ENCODE measurements at regions not wholly inside any gene's neighbourhood (a gene's known extent, or its start where the extent isn't known, plus 50 kb on each side); places are given as distances from the start of the nearest gene placed in this dataset.

DNA sequence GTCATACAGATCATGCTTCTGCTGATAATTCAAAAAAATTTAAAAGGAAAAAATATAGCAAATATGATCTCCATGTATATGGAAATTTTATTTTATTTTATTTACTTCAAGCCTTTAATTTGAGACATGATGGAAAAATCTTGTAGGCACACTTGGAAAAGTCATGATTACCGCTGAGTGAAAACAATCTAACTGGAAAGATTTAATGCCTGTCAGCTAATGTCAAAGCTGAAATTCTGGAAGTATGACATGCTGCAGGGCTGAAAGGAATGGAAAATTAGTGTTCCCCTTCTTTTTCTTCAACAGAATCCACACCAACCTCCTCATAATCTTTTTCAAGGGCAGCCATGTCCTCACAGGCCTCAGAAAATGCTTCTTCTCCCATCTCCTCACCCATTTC lies 58.2 kb downstream of the RPRM start:
- DNase-seq: no peak

DNA sequence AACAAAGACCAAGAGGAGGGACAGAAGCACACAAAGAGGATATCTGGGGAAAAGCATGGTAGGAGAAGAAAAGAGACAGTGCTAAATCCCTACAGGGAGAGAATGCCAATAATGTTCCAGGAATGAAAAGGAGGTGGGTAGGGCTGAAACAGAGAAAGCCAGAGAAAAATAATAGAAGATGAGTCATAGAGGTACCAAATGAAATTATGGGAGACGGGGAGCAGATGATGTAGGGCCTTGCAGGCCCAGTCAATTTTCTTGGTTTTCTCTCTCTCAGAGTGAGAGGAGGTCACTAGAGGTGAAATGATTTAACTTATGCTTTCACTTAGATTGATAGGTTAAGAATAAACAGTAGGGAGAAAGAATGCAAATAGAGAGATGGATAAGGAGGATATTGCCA lies 61.5 kb downstream of the RPRM start:
- no peak for DNase-seq

DNA sequence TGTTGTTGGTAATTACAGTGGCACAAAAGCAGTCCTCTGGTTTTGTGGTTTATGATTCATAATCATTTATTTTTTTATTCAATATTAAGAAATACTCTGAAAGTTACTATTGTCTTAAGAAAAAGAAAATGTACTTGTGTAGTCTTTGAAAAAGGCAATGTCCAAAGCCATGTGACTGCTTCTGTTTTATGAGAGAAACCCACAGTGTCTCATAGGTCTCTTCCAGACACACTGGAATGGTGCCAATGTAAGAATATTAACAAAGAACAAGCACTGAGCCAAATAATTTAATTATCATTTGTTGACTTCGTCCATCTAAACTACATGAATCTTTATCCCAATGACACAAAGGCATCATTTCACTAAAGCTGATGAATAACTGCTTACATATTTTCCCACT lies 62.5 kb downstream of the RPRM start:
- peak in 1 of 2 experiments; percentile 23 for DNase-seq

DNA sequence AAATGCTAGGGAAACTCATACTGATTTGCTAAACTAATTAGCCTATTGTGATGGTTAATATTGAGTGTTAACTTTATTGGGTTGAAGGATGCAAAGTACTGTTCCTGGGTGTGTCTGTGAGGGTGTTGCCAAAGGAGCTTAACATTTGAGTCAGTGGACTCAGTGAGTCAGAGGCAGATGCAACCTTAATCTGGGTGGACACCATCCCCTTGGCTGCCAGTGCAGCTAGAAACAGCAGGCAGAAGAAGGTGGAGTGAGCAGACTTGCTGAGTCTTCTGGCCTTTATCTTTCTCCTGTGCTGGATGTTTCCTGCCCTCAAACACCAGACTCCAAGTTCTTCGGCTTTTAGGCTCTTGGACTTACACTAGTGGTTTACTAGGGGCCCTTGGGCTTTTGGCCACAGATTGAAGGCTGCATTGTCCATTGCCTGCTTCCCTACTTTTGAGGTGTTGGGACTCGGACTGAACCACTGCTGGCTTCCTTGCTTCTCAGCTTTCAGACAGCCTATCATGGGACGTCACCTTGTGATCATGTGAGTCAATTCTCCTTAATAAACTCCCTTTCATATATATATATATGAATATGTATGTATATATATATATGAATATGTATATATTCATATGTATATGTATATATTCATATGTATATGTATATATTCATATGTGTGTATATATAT lies 69.7 kb downstream of the RPRM start:
- DNase-seq: no peak

DNA sequence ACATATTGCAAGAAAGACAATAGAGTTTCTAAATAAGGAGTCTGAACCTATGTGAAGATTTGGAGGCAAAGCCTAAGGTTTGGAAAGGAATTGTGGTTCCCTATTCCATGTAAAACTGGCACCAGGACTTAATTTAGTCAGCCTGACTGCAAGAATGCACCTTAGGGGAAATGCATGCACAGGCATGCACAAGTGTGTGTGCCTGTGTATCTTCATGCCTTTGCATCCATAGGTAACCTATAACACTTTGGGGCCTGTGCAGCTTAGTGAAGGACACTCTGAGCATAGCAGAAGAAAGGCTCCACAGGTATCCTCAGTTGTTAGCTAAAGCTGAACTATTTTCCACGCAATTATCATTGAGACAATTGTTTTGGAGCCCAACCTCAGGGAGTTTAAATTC lies 73.4 kb downstream of the RPRM start:
- DNase-seq: no peak

DNA sequence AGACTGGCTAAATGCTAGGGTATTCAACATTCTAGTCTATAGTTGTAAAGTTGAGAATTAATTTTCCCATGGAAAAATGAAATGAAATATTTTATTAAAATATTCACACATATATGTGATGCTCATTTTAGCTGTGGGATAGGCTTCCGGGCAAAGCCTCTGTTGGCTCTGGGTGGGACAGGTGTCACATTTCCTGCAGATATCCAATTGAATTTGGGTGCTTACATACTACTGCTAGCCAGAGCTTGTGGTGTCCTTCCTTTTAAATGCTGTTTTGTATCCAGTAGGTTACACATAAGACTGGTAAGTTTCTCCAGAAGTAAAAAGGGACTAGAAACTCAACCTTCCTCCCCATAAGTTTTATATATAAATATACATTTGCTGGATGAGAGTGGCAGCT lies 73.8 kb downstream of the RPRM start:
- DNase-seq: peak in 1 of 2 experiments; percentile 31

DNA sequence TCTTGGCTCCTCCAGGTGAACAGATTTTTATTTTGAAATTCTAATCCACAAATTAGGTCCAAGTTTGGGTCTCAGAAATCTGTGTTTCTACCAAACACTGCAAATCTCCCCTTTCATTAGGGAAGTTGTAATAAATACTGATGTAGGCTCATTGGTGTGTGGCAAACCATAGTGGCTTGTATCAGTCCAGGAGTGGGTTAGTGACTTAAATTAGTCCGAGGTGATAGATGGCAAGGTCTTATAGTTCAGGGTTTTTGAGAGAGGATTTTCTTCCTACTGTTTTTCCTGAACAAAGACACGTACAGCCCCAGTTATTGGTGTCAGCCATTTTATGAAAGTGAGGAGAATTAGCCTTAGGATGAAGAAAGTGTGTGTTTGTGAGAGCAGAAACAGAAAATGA lies 74.6 kb downstream of the RPRM start:
- DNase-seq: peak in 1 of 2 experiments; percentile 20

DNA sequence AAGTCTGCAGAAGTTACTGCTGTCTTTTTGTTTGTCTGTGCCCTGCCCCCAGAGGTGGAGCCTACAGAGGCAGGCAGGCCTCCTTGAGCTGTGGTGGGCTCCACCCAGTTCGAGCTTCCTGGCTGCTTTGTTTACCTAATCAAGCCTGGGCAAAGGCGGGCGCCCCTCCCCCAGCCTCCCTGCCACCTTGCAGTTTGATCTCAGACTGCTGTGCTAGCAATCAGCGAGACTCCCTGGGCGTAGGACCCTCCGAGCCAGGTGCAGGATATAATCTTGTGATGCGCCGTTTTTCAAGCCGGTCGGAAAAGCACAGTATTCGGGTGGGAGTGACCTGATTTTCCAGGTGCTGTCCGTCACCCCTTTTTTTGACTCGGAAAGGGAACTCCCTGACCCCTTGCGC lies 75.2 kb downstream of the RPRM start:
- peak; percentile 42 to 60 for DNase-seq

DNA sequence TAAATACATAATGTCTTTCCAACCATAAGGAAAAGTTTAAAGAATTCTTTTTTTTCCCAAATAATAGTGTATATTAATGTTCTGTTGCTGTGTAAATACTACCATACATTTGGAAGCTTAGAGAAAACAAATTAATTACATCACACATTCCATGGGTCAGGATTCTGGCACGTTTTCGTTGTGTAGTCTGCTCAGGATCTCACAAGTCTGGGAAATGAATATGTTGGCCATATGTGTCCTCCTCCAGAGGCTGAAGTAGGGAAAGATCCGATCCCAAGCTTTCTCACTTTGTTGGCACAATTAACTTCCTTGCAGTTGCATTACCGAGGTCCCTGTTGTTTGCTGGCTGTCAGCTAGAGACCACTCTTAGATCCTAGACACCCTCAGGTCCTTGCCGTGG lies 83.9 kb downstream of the RPRM start:
- no peak for DNase-seq

DNA sequence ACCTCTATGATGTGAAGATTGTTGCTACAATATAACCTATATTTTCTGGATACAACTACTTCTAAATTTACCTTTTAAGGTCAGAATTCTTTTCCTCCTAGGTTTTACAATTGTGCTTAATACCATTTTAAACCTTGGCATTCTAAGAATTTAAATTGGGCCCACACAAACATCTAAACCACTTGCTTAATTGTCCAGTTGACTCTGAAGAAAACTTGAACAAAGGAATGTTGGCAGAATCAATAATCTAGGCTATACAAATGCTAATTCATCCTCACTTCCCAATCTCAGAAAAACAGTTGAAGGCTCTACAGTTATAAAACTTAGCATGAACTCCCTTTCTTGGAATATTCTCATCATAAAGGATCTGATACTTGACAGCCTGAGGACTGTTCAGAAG lies 84.3 kb downstream of the RPRM start:
- no peak for DNase-seq

DNA sequence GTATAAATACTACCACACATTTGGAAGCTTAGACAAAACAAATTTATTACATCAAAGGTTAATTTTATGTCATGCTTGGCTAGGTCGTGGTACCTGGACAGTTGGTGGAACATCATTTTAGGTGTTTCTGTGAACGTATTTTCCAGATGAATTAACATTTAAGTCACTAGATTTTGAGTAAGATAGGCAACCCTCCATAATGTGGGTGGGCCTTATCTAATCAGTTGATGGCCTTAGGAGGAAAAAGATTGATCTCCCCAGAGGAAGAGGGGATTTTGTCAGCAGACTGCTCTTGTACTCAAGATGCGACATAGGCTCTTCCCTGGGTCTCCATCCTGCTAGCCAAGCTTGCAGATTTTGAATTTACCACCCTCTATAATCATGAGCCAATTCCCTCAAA lies 85.0 kb downstream of the RPRM start:
- DNase-seq: no peak

DNA sequence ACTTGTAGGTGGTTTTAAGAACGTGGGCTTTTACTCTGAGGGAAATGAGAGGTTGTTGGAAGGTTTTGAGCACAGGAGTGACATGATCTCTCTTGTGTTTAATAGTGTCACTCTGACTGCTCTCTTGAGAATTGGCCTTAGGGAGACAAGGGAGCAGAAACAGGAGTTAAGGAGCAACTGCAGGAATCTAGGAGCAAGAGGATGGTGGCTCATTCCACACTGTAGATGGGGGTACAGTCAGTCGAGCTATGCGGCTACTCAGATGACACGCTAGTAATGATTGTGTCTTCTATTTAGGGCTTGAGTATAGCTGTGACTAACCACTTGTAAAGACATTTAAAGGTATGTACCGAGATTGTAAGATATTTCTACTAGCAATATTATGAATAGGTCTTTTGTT lies 87.4 kb downstream of the RPRM start:
- DNase-seq: no peak

DNA sequence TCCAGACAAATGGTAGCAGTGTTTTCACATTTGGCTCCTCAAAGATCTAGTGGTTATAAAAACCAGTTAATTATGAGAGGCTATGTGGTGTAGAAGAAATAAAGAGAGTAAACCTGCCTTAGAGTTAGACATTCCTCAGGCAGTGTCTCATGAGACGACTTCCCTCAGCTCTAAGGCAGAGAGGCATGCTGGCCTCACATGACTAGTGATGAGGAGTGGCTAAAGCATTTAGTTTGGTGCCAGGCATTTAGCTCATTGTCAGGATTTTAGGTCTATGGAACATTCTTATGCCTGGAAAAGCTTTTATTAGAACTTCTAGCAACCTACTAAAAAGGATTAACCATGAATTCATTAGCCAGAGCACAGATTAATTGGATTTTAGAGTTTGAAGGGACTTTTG lies 90.3 kb downstream of the RPRM start:
- DNase-seq: no peak

DNA sequence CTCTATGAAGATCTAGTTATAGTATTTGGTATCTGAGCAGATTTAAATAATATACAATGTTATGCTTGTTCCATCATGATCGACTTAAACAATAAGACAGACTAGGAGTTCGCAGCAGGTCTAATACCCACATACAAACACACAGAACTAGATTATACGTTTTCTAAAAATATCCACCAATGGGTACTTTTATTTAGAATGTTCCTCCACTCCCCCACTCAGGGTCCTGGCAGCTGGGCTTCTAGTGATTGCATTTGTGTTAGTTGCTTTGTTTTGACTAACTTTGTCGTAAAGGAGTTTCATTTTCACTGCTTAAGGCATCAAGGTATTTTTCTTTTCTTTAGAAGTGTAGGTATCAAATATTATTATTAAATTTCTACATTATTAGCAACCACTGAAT lies 91.4 kb downstream of the RPRM start:
- DNase-seq: no peak

DNA sequence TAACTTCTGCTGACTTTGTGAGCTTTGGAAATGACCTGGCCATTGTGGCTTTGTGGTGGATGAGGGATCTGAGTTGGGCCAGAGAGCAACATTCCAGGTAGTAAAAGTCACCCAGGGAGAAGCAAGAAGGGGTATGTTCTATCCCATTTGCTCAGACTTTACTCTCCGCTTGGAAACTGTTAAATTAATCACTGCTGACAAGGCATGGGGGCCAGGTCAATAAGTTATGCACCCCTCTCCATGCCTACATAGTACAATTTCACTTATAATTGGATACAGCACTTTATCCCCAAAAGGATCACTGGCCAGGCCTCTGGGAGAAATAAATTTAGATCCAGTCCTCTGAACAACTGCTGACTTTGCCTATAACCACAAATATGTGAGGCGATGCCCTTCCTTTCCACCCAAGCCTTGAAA lies 92.1 kb downstream of the RPRM start:
- DNase-seq: no peak

DNA sequence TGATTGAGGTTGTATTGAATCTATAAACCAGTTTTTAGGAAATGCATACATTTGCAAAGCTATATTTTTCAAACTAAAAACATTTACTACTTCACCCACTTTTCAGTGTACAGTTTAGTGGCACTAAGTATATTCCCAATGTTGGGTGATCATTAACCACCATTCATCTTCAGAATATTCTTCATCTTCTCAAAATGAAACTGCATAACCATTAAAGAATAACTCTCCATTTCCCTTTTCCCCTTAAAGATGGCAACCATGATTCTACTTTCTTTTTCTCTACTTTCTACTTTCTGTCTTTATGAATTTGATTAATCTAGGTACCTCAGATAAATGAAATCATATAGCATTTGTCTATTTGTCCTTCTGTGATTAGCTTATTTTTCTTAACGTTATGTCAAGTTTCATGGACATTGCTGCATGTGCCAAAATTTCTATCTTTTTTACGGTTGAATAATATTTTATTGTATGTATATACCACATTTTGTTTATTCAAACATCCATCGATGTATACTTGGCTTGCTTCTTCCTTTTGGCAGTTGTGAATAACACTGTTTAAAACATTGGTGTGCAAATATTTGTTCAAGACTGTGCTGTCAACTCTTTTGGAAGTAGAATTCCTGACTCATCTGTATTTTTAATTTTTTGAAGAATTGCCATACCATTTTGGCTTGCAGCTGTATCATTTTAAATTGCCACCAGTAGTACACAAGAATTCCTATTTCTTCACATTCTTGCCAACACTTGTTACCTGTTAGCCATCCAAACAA lies 104.9 kb downstream of the RPRM start:
- DNase-seq: no peak

DNA sequence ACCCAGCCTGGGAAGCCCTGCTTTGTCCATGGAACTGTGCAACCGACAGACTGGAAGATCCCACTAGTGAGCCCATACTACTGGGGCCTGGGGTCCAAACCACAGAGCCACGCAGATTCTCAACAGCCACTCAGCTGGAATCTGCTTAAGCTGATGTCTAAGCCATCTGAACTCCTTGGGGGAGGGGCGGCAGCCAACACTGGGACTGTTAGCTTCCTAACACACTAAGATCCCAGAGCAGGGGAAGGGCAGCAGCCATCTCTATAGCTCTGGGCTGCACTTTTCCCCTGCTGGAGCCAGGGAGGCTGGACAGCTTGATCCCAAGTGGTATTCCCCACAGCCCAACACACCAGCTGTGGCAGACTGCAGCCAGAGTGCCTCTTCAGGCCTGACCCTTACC lies 118.3 kb downstream of the RPRM start:
- no peak for DNase-seq

DNA sequence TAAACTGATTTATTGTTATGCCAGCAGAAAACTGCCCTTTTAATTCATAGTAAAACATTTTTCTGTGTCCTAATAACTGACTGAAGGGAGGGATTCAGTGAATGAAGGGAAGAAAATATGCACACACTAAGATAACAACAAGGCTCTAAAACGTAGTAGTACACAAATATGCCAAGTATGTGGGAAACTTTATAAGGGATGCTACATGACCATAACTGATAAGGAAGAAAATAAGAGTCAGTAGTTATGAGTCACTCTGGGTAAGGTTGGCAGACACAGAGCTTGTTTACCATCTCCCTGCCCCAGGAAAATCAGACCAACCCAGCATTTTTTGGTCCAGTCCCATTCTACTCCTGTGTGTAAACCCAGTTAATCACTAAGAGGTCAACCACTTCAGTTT lies 124.2 kb downstream of the RPRM start:
- no peak for DNase-seq

DNA sequence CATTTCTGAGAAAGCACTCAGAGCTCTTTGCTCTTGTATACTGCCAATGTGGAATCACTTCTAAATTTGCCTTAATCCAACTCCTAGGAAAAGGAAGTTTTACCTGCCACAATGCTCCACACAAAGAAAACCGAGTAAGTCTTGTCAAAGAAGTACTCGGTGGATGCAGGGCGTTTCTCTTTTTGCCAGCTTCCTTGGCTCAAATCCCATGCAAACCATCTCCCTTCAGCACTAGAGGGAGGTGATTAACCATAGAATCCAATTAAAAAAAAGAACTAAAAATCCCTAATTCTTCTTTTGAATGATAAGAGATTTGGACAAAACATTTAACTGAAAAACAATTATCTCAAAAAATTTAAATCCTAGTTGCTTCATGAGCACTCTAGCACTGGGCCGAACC lies 129.0 kb downstream of the RPRM start:
- DNase-seq: no peak

DNA sequence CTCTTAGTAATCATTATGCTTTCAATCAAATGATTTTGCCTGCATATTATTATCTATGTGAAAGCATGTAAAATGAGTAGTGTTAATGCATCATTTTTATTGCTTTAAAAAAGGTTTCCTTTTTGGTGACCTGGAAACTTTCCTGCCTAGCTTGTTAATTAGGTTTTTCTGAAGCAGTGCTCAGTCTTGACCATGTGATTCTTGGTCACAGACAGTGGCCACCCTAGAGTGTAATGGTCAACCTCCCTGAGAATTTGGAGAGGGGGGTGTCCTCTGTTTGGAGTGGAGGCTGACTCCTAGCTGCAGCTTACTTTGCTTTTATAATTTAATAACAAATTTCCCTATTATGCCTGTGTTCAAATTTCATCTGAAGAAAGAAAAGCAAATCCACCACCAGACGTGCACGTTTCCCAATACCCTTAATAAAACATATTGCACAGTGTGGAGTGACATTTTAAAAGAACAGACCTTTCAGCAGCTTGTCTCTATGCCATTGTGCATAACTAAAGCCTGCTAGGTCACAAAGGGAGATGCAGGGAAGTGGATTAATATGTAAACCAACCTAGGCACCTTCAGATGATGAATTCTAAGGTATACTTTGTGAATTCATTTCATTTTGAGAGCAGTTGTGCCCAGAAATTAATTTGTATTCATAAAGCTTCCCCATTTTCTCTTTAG lies 130.6 kb downstream of the RPRM start:
- DNase-seq: no peak

DNA sequence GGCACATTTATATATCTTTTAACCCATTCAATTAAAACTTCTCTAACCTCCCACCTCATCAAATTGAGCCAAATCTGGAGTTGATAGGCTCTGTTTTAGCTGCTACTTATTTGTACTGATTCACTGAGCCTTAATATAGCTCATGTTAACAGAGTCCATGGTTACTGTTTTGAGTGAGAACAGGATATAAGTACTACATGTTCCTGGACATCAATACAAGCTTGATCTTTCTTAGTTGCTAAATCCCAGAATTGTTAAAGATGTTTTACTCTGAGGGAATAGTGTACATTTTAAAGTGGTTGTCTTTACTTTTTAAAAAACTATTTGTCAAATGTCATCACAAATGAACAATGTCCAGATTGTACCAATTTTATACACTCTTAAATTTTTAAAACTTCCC lies 157.7 kb downstream of the RPRM start:
- DNase-seq: no peak

DNA sequence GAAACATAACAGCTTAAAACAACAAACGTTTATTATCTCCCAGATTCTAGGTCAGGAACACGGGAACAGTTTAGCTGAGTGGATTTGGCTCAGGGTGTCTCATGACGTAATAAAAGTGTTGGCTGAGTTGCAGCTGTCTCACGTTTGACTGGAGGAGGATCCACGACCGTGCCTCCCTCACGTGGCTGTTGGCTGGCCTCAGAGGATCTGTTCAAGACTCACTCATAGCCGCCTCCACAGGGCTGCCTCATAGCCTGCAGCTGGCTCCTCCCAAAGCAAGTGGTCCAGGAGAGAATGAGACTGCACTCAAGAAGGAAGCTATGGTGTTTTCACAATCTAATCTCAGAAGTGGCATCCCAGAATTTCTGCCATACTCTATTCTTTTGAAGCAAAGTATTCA lies 167.1 kb downstream of the RPRM start:
- no peak for DNase-seq

DNA sequence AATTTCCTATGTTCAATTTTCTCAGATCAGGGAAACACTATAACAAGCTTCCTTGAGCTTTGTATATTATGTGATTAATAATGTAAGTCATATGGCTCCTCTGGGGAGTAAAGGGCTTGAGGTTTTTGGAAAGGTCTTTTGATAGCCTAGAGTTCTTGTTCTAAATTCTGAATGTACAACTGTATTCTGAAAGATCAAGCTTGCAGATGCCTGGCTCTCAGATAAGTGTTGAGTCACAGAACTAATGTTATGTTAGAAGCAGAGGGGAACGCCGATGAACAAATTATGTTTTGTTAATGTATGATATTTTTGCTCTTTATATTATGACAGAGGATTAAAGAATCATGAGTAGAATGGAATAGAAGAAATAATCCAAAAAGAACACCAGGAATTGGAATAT lies 170.1 kb downstream of the RPRM start:
- DNase-seq: no peak

DNA sequence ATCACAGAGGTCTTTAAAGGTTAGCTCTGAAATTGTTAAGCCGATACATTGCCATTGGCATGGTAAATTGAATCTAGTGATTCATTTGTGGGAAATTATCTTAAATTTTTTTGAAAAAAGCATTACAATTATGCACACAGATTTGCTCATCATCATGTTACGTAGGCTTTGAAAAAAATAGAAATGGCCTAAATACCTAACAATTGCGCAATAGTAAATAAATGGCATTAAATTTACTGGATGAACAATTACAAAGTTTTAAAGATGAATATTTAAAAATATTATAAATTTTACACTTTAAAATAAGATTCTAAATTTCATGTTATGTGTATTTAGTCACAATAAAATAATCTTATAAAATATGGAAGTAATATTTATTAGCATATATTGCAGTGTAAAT lies 171.3 kb downstream of the RPRM start:
- no peak for DNase-seq

All from NCI-H2081 (cell line).